ENCODE measurements at regions not wholly inside any gene's neighbourhood (a gene's known extent, or its start where the extent isn't known, plus 50 kb on each side); places are given as distances from the start of the nearest gene placed in this dataset.

DNA sequence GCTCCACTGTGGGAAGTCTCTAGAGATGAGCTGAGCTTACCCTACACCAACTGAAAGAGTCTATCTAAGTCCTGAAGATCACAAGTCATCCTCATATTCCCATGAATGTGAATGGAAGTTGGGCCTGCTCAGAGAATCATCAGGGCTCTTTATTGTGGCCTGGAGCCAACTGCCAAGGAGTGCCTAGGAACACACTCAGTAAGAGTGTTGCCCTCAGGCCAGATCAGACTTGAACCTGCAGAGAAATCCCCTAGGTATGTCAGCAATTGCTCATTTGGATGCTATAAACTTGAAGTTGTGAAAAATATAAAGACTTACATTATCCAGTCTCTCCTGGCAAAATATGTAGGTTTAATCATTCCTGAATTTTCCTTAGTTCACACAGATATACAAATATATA is 1070.2 kb downstream of the EFNB2 start:
- Histone ChIP-seq H3K9me3 (ENCODE audit: control insufficient read depth in 1 of 2, low read length in 2 of 2) (no peaks in the 10 kb centered on the region), H3K36me3 (ENCODE audit: control insufficient read depth in 1 of 2, insufficient read depth in 2 of 2, low read length in 2 of 2) (no peaks in the 10 kb centered on the region), H3K4me3 (ENCODE audit: low read depth in 1 of 2, low read length in 2 of 2) (no peak overlapping the region), H3K27ac (ENCODE audit: low read length) (no peak overlapping the region), H3K4me1 (ENCODE audit: control insufficient read depth in 1 of 2, insufficient read depth in 2 of 2, low read length in 2 of 2) (no peaks in the 10 kb centered on the region), H3K27me3 (ENCODE audit: low read depth, low read length) (no peaks in the 10 kb centered on the region)

GRCh38 chr13:105464249-105464648 is 1071.2 kb downstream of the EFNB2 start:
- no peaks in the 10 kb centered on the region for H3K27me3 ChIP-seq (ENCODE audit: low read depth, low read length)
- H3K4me1 ChIP-seq (ENCODE audit: control insufficient read depth in 1 of 2, insufficient read depth in 2 of 2, low read length in 2 of 2) = no peaks in the 10 kb centered on the region
- H3K36me3 ChIP-seq (ENCODE audit: control insufficient read depth in 1 of 2, insufficient read depth in 2 of 2, low read length in 2 of 2) = no peaks in the 10 kb centered on the region
- H3K9me3 ChIP-seq (ENCODE audit: control insufficient read depth in 1 of 2, low read length in 2 of 2) = no peaks in the 10 kb centered on the region
- no peak overlapping the region for H3K4me3 ChIP-seq (ENCODE audit: low read depth in 1 of 2, low read length in 2 of 2)
- no peak overlapping the region for H3K27ac ChIP-seq (ENCODE audit: low read length)

DNA sequence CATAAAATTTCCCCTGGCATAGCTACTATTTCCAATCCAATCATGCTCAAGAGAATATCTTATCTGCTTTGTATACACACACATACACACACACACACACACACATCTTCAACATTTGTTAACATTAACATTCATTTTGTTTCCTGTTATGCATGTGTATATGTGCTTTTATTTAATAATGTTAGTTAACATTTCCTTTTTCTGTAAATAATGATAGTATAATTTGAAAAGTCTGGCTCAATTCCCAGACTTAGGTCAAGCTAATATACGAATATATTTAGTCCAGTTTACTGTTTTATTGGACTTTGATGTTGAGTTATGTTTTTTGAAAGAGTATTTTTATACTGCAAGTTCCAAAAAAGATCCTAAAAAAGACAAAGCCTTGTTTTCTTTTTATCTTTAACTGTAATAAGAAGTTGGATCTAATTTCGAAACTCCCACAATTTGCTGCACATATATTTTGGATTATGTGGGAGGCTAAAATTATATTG is 1072.4 kb downstream of the EFNB2 start:
- no peak overlapping the region for H3K4me3 ChIP-seq (ENCODE audit: low read depth in 1 of 2, low read length in 2 of 2)
- no peaks in the 10 kb centered on the region for H3K4me1 ChIP-seq (ENCODE audit: control insufficient read depth in 1 of 2, insufficient read depth in 2 of 2, low read length in 2 of 2)
- no peaks in the 10 kb centered on the region for H3K9me3 ChIP-seq (ENCODE audit: control insufficient read depth in 1 of 2, low read length in 2 of 2)
- no peak overlapping the region for H3K27ac ChIP-seq (ENCODE audit: low read length)
- no peaks in the 10 kb centered on the region for H3K27me3 ChIP-seq (ENCODE audit: low read depth, low read length)
- H3K36me3 ChIP-seq (ENCODE audit: control insufficient read depth in 1 of 2, insufficient read depth in 2 of 2, low read length in 2 of 2) = no peaks in the 10 kb centered on the region

- Histone ChIP-seq H3K27me3 (ENCODE audit: low read depth, low read length) (no peaks in the 10 kb centered on the region), H3K9me3 (ENCODE audit: control insufficient read depth in 1 of 2, low read length in 2 of 2) (no peaks in the 10 kb centered on the region), H3K4me1 (ENCODE audit: control insufficient read depth in 1 of 2, insufficient read depth in 2 of 2, low read length in 2 of 2) (no peaks in the 10 kb centered on the region), H3K27ac (ENCODE audit: low read length) (no peak overlapping the region), H3K36me3 (ENCODE audit: control insufficient read depth in 1 of 2, insufficient read depth in 2 of 2, low read length in 2 of 2) (no peaks in the 10 kb centered on the region), H3K4me3 (ENCODE audit: low read depth in 1 of 2, low read length in 2 of 2) (no peak overlapping the region)
These were observed 1073.4 kb downstream of the EFNB2 start for GRCh38 chr13:105462098-105462497.

DNA sequence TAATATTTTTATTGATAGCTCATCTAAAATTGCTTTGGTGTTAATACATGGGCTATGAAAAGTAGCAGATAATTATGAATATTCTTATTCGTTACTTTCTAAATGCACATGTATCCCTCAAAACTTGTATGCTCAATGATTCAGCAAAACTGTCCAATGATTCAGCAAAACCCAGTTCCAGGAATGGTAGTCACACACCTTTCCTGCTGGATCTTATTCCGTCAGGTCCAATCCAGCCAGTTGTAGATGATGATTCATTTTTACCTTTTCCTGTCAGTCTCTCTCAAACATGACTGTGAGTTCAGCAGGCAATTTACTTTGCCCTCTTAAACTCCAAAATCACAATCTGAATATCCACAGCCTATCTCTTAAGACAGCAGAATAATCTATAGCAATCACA is 1082.6 kb downstream of the EFNB2 start:
- no peak overlapping the region for H3K4me3 ChIP-seq (ENCODE audit: low read depth in 1 of 2, low read length in 2 of 2)
- H3K9me3 ChIP-seq (ENCODE audit: control insufficient read depth in 1 of 2, low read length in 2 of 2) = no peaks in the 10 kb centered on the region
- H3K4me1 ChIP-seq (ENCODE audit: control insufficient read depth in 1 of 2, insufficient read depth in 2 of 2, low read length in 2 of 2) = no peaks in the 10 kb centered on the region
- H3K27me3 ChIP-seq (ENCODE audit: low read depth, low read length) = no peaks in the 10 kb centered on the region
- H3K36me3 ChIP-seq (ENCODE audit: control insufficient read depth in 1 of 2, insufficient read depth in 2 of 2, low read length in 2 of 2) = no peaks in the 10 kb centered on the region
- no peak overlapping the region for H3K27ac ChIP-seq (ENCODE audit: low read length)

- Histone ChIP-seq H3K27ac (ENCODE audit: low read length) (no peak overlapping the region), H3K36me3 (ENCODE audit: control insufficient read depth in 1 of 2, insufficient read depth in 2 of 2, low read length in 2 of 2) (no peaks in the 10 kb centered on the region), H3K27me3 (ENCODE audit: low read depth, low read length) (no peaks in the 10 kb centered on the region), H3K4me3 (ENCODE audit: low read depth in 1 of 2, low read length in 2 of 2) (no peak overlapping the region), H3K4me1 (ENCODE audit: control insufficient read depth in 1 of 2, insufficient read depth in 2 of 2, low read length in 2 of 2) (no peaks in the 10 kb centered on the region), H3K9me3 (ENCODE audit: control insufficient read depth in 1 of 2, low read length in 2 of 2) (no peaks in the 10 kb centered on the region)
These were observed 1084.7 kb downstream of the EFNB2 start for GRCh38 chr13:105450784-105451183.

DNA sequence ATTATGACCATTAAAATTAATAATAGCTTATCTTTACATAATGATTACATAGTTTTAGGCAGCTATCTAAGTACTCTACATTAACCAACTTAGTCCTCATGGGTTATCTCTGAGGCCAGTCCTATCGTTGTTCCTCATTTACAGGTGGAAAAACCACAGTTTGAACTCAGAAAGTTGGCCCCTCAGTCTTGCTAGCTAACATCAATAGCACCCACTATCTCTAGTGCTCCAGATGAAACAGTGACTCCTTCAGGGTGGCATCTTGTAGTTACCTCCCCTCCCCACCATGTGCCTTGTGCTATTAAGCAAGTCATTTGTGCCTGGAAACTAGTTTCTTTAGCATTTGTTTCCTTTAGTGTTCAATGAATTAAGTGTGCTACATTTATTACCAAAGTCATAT is 1086.7 kb downstream of the EFNB2 start:
- Histone ChIP-seq H3K27ac (ENCODE audit: low read length) (no peak overlapping the region), H3K4me1 (ENCODE audit: control insufficient read depth in 1 of 2, insufficient read depth in 2 of 2, low read length in 2 of 2) (no peaks in the 10 kb centered on the region), H3K4me3 (ENCODE audit: low read depth in 1 of 2, low read length in 2 of 2) (no peak overlapping the region), H3K27me3 (ENCODE audit: low read depth, low read length) (no peaks in the 10 kb centered on the region), H3K9me3 (ENCODE audit: control insufficient read depth in 1 of 2, low read length in 2 of 2) (no peaks in the 10 kb centered on the region), H3K36me3 (ENCODE audit: control insufficient read depth in 1 of 2, insufficient read depth in 2 of 2, low read length in 2 of 2) (no peaks in the 10 kb centered on the region)

DNA sequence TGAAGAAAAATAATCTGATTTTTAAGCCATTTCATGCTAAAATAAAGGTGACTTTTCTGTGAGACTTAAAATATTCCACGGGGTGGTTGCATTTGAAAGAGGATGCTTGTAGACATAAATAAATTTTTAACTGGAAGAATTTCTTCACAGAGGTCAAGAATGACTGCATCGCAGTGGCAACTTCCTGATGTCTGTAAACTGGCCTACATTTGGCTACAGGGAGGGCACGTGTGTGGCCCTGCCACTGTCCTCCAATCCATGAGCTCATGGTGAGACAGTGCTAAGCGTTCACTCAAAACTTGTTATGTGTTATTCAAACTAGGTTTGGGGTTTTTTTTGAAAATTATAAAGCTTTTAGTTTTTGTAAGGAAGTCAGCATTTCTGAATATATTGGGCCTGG is 1089.3 kb downstream of the EFNB2 start:
- Histone ChIP-seq H3K27me3 (ENCODE audit: low read depth, low read length) (no peaks in the 10 kb centered on the region), H3K27ac (ENCODE audit: low read length) (no peak overlapping the region), H3K4me3 (ENCODE audit: low read depth in 1 of 2, low read length in 2 of 2) (peak overlapping the region in 1 of 2 donors; percentile 10), H3K36me3 (ENCODE audit: control insufficient read depth in 1 of 2, insufficient read depth in 2 of 2, low read length in 2 of 2) (no peaks in the 10 kb centered on the region), H3K4me1 (ENCODE audit: control insufficient read depth in 1 of 2, insufficient read depth in 2 of 2, low read length in 2 of 2) (no peaks in the 10 kb centered on the region), H3K9me3 (ENCODE audit: control insufficient read depth in 1 of 2, low read length in 2 of 2) (no peaks in the 10 kb centered on the region)

- Histone ChIP-seq H3K9me3 (ENCODE audit: control insufficient read depth in 1 of 2, low read length in 2 of 2) (no peaks in the 10 kb centered on the region), H3K27me3 (ENCODE audit: low read depth, low read length) (no peaks in the 10 kb centered on the region), H3K4me1 (ENCODE audit: control insufficient read depth in 1 of 2, insufficient read depth in 2 of 2, low read length in 2 of 2) (no peaks in the 10 kb centered on the region), H3K4me3 (ENCODE audit: low read depth in 1 of 2, low read length in 2 of 2) (peak overlapping the region in 1 of 2 donors; percentile 10), H3K36me3 (ENCODE audit: control insufficient read depth in 1 of 2, insufficient read depth in 2 of 2, low read length in 2 of 2) (no peaks in the 10 kb centered on the region), H3K27ac (ENCODE audit: low read length) (no peak overlapping the region)
These were observed 1089.7 kb downstream of the EFNB2 start for GRCh38 chr13:105445796-105446195.

DNA sequence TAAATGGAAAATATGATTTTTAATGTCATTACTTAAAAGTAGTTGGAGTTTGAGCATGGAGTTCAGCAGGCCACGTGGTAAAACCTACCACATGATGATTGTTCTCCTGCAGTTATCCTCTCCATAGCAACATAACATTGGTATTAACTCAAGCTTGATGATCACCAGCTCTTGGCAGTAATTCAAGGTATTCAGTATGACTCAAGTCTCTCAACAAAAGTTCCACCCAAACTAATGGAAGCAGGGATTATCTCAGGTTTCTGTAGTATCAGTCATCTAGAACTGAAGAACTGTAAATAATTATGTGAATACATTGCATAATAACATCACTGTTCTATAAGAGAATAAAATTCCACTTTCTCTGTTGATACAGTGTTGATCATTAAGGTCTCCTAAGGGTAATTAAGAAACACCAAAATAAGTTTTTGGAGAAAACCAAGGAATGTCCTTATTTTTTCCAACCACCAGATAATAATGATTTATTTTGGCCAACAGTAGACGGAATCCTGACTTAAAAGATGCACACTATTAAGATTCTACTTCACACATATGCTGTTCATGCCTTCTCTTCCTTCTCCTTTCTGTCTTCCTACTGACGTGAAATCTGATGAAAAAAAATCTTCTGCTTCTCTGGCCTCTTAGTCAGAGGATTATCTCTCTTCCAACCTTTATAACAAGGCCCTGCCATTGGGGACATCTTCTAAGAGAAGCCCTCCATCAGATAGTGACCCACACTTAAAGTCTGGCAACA is 1092.3 kb downstream of the EFNB2 start:
- H3K27ac ChIP-seq (ENCODE audit: low read length) = peak overlapping the region; percentile 60
- H3K9me3 ChIP-seq (ENCODE audit: control insufficient read depth in 1 of 2, low read length in 2 of 2) = no peaks in the 10 kb centered on the region

GRCh38 chr13:105442040-105442439 is 1093.4 kb downstream of the EFNB2 start:
- Histone ChIP-seq H3K27me3 (ENCODE audit: low read depth, low read length) (no peaks in the 10 kb centered on the region), H3K4me3 (ENCODE audit: low read depth in 1 of 2, low read length in 2 of 2) (no peak overlapping the region), H3K36me3 (ENCODE audit: control insufficient read depth in 1 of 2, insufficient read depth in 2 of 2, low read length in 2 of 2) (no peaks in the 10 kb centered on the region), H3K27ac (ENCODE audit: low read length) (peak overlapping the region; percentile 60), H3K4me1 (ENCODE audit: control insufficient read depth in 1 of 2, insufficient read depth in 2 of 2, low read length in 2 of 2) (no peaks in the 10 kb centered on the region), H3K9me3 (ENCODE audit: control insufficient read depth in 1 of 2, low read length in 2 of 2) (no peaks in the 10 kb centered on the region)

More for the DNA sequence above, 1092.3 kb downstream of the EFNB2 start:
- H3K36me3 ChIP-seq (ENCODE audit: control insufficient read depth in 1 of 2, insufficient read depth in 2 of 2, low read length in 2 of 2) = no peaks in the 10 kb centered on the region
- H3K4me1 ChIP-seq (ENCODE audit: control insufficient read depth in 1 of 2, insufficient read depth in 2 of 2, low read length in 2 of 2) = no peaks in the 10 kb centered on the region
- H3K27me3 ChIP-seq (ENCODE audit: low read depth, low read length) = no peaks in the 10 kb centered on the region
- no peak overlapping the region for H3K4me3 ChIP-seq (ENCODE audit: low read depth in 1 of 2, low read length in 2 of 2)
